Brain microvascular endothelial cell (primary cell): ENCODE measurements at regions not wholly inside any gene's neighbourhood (a gene's known extent, or its start where the extent isn't known, plus 50 kb on each side); places are given as distances from the start of the nearest gene placed in this dataset.

Experiments
- DNase-seq: peaks from one replicate; pipeline ENCODE4 v3.0.0-alpha.2; 2020
- H3K27ac ChIP-seq: fragments of 250-450 bp; sonication (Bioruptor Pico); 2 replicates; pipeline ENCODE4 v1.5.1; 2020; ENCODE audit warnings: mild to moderate bottlenecking, moderate library complexity
- H3K27me3 ChIP-seq: fragments of 250-450 bp; sonication (Bioruptor Pico); replicated peaks from 2 replicates; pipeline ENCODE4 v1.5.1; 2020; ENCODE audit warnings: mild to moderate bottlenecking
- H3K36me3 ChIP-seq: fragments of 250-450 bp; sonication (Bioruptor Pico); replicated peaks from 2 replicates; pipeline ENCODE4 v1.5.1; 2020; ENCODE audit warnings: mild to moderate bottlenecking
- H3K4me3 ChIP-seq: 2 replicates; pipeline ENCODE4 v1.5.1; 2011; ENCODE audit warnings: low read depth, mild to moderate bottlenecking, control low read depth, low read length, moderate library complexity
- CTCF ChIP-seq: IDR thresholded peaks from 2 replicates; pipeline ENCODE4 v1.5.1; 2011; ENCODE audit warnings: low read depth, mild to moderate bottlenecking, moderate library complexity, low read length, control low read depth, inconsistent platforms; ENCODE audit errors: missing control alignments
- in situ Hi-C: cut with HindIII; loops from 2 replicates; pipeline ENCODE4 v1.10.0; 2017; ENCODE audit warnings: low sequenced_read_pairs, low pct_ligation_motif_present

GRCh38 chr13:39259371-39260140 is 221.3 kb downstream of the NHLRC3 start:
- no peak overlapping the region for H3K4me3 ChIP-seq
- TF ChIP-seq CTCF: no peak
- no peaks in the 10 kb centered on the region for H3K27me3 ChIP-seq
- no peaks in the 10 kb centered on the region for H3K36me3 ChIP-seq
- no peak overlapping the region for H3K27ac ChIP-seq
- DNase-seq: no peak
- in situ Hi-C loops: no loop called here

- no peaks in the 10 kb centered on the region for H3K27me3 ChIP-seq
- peak; percentile 74 for TF ChIP-seq CTCF
- H3K36me3 ChIP-seq: no peaks in the 10 kb centered on the region
- DNase-seq: peak; percentile 50
- H3K4me3 ChIP-seq: no peak overlapping the region
- H3K27ac ChIP-seq: no peak overlapping the region
- in situ Hi-C loops: no loop called here
Measured at GRCh38 chr13:39263033-39263432, 224.8 kb downstream of the NHLRC3 start.

GRCh38 chr13:39263531-39263930 is 225.3 kb downstream of the NHLRC3 start:
- Histone ChIP-seq H3K27ac (no peak overlapping the region), H3K4me3 (no peak overlapping the region), H3K36me3 (no peaks in the 10 kb centered on the region), H3K27me3 (no peaks in the 10 kb centered on the region)
- TF ChIP-seq CTCF: no peak
- DNase-seq: no peak
- in situ Hi-C loops: no loop called here

- in situ Hi-C loops: no loop called here
Measured at GRCh38 chr13:39266426-39266825, 228.2 kb downstream of the NHLRC3 start.

GRCh38 chr13:39268398-39268797 is 230.1 kb downstream of the NHLRC3 start:
- Histone ChIP-seq H3K36me3 (no peaks in the 10 kb centered on the region), H3K27ac (no peak overlapping the region), H3K27me3 (no peaks in the 10 kb centered on the region), H3K4me3 (no peak overlapping the region)
- no peak for DNase-seq
- TF ChIP-seq CTCF: no peak
- in situ Hi-C loops: no loop called here

More at GRCh38 chr13:39266426-39266825, 228.2 kb downstream of the NHLRC3 start:
- no peak overlapping the region for H3K27ac ChIP-seq
- no peaks in the 10 kb centered on the region for H3K36me3 ChIP-seq
- no peaks in the 10 kb centered on the region for H3K27me3 ChIP-seq
- DNase-seq: no peak
- no peak overlapping the region for H3K4me3 ChIP-seq
- no peak for TF ChIP-seq CTCF

GRCh38 chr13:39269004-39269403 is 230.7 kb downstream of the NHLRC3 start:
- no peak for TF ChIP-seq CTCF
- no peak overlapping the region for H3K27ac ChIP-seq
- H3K27me3 ChIP-seq: no peaks in the 10 kb centered on the region
- no peak for DNase-seq
- no peaks in the 10 kb centered on the region for H3K36me3 ChIP-seq
- in situ Hi-C loops: no loop called here
- H3K4me3 ChIP-seq: no peak overlapping the region
